Gastroesophageal sphincter (tissue), 3 donors: ENCODE measurements at regions not wholly inside any gene's neighbourhood (a gene's known extent, or its start where the extent isn't known, plus 50 kb on each side); places are given as distances from the start of the nearest gene placed in this dataset.

ENCODE experiments used
- EP300 ChIP-seq: sonication (generic); formaldehyde crosslinking; IDR thresholded peaks from one replicate; pipeline ENCODE4 v1.6.1; 2017; ENCODE audit warnings: antibody characterized with exemption, mild to moderate bottlenecking
- POLR2A ChIP-seq, 2 donors: fragments of 450-650 bp; IDR thresholded peaks; one replicate each; pipeline ENCODE4 v1.6.1; 2017; ENCODE audit warnings: antibody characterized with exemption in 2 of 2, mild to moderate bottlenecking in 2 of 2, moderate library complexity in 1 of 2
- POLR2AphosphoS5 ChIP-seq: sonication (generic); formaldehyde crosslinking; IDR thresholded peaks from one replicate; pipeline ENCODE4 v1.6.1; 2017; ENCODE audit warnings: antibody characterized with exemption
- TF ChIP-seq, protein P1 (sequence below), 4 experiments: fragments of 200-600 bp in 2 of 4; fragments of 450-650 bp in 2 of 4; sonication (generic) in 1 of 4; IDR thresholded peaks; one replicate each; pipeline ENCODE4 v1.5.1; 2017 to 2019; ENCODE audit warnings: antibody characterized with exemption in 4 of 4, mild to moderate bottlenecking in 2 of 4, moderate library complexity in 2 of 4

DNA sequence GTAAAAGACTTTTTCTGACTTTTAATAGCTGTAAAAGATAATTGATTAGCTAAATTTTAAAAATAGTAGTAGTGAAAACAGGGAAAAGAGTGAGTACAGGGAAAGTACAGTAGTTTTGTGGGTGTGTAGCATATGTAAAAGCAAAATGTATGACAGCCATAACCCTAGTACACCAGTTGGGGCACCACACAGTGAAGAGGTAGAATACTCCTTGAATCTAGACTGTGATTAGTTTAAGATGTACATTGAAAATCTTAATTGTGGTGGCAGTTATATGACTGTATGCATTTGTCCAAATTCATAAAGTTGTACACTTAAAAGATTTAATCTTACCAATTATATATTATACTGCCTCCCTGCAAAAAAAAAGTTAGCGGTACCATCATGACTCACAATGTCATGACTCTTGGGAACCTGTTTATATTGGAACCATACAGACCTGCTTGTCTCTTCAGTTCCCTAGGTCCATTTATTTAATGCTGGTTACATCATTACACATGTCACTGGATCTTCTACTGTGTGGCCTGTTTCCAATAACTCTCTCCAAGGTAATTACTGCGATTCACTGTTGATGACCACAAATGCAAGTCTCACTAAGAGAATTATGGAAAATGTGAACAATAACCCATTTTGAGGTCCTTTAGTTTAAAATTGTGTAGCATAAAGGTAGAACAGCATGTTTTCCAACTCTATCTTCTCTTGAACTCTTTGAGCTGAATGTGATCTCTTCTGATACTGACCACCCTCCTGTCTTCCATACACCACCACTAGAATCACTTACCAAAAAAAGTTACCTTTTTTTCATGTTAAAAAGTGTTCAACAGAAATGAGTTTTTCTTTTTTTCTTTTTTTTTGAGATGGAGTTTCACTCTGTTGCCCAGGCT lies 264.2 kb upstream of the AMIGO2 start:
- TF ChIP-seq, protein P1, sequence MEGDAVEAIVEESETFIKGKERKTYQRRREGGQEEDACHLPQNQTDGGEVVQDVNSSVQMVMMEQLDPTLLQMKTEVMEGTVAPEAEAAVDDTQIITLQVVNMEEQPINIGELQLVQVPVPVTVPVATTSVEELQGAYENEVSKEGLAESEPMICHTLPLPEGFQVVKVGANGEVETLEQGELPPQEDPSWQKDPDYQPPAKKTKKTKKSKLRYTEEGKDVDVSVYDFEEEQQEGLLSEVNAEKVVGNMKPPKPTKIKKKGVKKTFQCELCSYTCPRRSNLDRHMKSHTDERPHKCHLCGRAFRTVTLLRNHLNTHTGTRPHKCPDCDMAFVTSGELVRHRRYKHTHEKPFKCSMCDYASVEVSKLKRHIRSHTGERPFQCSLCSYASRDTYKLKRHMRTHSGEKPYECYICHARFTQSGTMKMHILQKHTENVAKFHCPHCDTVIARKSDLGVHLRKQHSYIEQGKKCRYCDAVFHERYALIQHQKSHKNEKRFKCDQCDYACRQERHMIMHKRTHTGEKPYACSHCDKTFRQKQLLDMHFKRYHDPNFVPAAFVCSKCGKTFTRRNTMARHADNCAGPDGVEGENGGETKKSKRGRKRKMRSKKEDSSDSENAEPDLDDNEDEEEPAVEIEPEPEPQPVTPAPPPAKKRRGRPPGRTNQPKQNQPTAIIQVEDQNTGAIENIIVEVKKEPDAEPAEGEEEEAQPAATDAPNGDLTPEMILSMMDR (IDR thresholded peaks at IDR 0.05), result no peak
- TF ChIP-seq POLR2AphosphoS5, result no peak
- no peak for TF ChIP-seq EP300
- no peak for TF ChIP-seq POLR2A (IDR thresholded peaks at IDR 0.05)
